GM12873 (cell line): ENCODE measurements at regions not wholly inside any gene's neighbourhood (a gene's known extent, or its start where the extent isn't known, plus 50 kb on each side); places are given as distances from the start of the nearest gene placed in this dataset.

ENCODE experiments used
- TF ChIP-seq, protein P1 (sequence below): IDR thresholded peaks from 2 replicates; pipeline ENCODE4 v1.5.1; 2012; ENCODE audit warnings: low read depth, mild to moderate bottlenecking, moderate library complexity, low read length, control low read depth; ENCODE audit not compliant: insufficient read depth; ENCODE audit errors: missing control alignments

DNA sequence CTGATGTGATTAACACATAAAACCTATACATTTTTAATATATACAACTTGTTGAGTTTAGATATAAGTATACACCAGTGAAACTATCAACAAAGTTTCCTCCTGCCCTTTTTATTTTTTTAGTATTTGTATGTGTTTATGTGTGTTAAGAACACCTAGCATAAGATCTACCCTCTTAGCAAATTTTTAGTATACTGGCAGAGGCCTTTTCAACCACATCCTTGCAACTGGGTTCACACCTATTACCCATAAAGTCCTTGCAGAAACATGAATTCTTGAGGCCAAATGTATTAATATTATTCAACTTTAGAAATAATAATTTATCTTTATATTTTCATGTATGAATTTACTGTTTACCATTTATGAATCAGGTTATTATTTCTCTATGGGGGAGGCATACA is 119.7 kb upstream of the CRIM1 start:
- TF ChIP-seq, protein P1, sequence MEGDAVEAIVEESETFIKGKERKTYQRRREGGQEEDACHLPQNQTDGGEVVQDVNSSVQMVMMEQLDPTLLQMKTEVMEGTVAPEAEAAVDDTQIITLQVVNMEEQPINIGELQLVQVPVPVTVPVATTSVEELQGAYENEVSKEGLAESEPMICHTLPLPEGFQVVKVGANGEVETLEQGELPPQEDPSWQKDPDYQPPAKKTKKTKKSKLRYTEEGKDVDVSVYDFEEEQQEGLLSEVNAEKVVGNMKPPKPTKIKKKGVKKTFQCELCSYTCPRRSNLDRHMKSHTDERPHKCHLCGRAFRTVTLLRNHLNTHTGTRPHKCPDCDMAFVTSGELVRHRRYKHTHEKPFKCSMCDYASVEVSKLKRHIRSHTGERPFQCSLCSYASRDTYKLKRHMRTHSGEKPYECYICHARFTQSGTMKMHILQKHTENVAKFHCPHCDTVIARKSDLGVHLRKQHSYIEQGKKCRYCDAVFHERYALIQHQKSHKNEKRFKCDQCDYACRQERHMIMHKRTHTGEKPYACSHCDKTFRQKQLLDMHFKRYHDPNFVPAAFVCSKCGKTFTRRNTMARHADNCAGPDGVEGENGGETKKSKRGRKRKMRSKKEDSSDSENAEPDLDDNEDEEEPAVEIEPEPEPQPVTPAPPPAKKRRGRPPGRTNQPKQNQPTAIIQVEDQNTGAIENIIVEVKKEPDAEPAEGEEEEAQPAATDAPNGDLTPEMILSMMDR, result no peak

DNA sequence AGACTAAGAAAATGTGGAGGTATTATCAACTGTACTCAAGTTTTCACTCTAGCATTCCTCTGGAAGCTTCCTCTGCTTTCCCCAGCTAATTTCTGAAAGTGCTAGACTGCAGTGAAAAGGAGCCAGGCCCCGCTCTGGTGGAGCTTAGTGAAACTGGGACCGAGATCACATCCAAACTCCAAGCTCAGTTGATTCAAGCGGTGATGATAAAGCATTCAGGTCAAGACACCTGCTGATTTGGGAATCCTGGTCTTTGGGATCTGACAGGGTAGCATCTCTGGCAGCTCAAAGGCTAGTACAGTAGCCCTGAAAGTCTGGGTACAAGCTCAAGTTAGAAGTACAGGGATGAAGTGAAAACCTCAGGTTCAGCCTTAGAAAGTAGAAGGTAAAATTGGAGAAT is 120.2 kb upstream of the CRIM1 start:
- TF ChIP-seq, protein P1, result no peak

DNA sequence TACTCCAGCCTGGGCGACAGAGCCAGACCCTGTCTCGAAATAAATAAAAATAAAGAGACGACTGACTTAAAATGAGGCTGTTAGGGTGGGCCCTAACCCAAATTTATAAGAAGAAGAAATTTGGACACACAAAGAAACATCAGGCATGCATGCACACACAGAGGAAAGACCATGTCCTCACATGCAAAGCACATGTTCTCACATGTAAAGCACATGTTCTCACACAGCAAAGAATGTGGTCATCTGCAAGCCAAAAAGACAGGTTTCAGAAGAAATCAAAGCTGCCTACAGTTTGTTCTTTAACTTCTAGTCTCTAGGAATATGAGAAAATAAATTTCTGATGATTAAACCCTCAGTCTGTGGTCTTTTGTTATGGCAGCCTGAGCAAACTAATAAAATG is 132.3 kb upstream of the CRIM1 start:
- TF ChIP-seq, protein P1, result no peak

DNA sequence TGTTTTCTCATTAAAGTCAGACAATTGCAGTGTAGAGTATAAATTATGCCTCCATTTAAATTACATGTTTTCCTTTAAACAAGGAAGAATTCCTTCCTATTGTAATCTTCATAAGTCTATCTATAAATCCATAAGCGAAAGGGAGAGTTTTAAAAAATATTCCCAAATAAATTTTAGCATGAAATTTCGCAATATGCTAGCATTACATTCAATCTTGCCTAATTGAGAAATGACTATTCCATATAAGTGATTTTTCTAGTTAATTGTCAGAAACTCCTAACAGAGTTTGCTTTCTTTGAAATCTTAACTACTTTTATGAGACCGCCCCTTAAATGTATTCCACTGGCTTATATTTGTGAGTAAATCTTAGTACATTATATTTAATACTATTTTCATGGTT is 133.1 kb upstream of the CRIM1 start:
- TF ChIP-seq, protein P1, result no peak

DNA sequence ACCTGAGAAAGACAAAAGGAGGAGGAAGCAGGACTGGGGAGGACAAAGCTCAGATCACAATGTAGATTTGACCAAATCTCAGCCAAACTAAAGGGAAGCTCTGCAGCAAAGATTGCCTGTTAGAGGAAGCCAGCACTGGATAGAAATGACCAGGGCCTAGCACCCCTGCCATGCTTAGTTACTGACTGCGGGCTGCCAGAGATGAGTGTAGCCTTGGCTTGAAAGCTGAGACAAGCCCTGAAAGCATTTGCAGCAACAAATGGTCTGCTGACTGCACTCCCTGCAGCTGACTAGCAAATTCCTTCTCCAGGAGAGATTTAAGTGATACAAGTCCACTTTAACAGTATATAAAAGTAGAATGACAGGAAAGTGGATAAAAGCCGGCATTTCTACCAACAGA is 140.9 kb upstream of the CRIM1 start:
- TF ChIP-seq, protein P1, result no peak

DNA sequence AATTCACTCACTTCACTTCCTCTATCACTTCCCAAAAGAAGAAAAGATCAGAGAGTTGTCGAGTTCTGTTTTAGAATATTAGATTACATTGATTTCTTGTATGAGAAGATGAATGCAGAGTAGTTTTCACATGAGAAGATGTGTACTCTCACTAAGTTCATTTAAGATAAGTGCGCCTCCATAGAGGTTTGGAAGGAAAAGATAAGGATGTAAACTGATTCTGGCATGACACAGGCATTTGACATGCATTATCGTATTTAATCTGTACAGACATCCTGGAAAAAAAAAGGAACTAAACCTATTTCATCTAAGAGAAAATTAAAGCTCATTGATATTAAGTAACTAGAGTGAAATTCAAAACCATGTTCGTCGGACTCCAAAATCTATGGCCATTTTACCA is 152.2 kb upstream of the CRIM1 start:
- TF ChIP-seq, protein P1, result no peak

DNA sequence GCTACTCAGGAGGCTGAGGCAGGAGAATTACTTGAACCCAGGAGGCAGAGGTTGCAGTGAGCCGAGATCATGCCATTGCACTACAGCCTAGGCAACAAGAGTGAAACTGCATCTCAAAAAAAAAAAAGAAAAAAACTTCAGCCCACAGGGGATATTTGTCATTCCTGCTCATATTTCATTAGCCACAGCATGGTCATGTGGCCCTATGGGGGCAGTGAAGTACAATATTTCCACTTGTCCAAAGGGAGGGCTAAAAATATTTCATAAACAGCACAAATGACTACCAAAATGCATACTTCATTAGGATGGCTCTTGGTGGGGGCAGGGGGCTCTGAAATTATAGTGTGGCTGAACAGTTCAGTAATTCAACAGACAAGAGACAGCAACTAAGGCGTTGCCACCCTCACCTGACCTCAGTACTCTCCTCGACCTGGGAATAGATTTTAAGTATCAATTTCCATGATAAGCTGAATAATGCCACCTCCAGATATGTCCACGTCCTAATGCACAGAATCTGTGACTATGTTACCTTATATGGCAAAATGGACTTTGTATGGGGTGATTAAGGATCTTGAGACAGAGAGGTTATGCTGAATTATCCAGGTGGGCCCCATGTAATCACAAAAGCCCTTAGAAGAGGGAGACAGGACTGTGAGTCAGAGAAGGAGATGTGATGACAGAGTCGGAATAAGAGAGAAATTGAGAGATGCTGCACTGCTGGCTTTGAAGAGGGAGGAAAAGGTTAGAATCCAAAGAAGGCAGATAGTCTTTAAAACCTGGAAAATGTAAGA is 158.2 kb upstream of the CRIM1 start:
- TF ChIP-seq, protein P1, result no peak

DNA sequence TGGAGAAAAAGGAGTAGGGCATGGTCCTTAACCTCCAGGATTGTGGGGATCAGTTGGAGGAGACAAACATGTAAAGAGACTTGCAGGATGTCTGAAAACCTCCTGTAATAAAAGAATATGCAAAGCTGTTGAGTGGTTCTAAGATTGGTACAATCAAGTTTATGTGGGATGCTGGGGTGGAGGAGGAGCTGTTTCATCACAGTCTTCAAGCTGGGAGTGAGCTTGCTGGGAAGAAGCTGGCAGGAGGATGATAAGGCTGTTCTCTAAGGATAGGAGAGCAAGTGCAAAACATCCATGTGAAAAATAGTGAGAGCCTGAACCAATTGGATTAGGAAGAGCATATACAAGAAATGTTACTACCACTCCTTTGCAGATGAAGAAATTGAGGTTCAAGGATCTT is 161.9 kb upstream of the CRIM1 start:
- TF ChIP-seq, protein P1, result no peak
